SK-N-MC (cell line): ENCODE measurements at regions not wholly inside any gene's neighbourhood (a gene's known extent, or its start where the extent isn't known, plus 50 kb on each side); places are given as distances from the start of the nearest gene placed in this dataset.

ENCODE experiments used
- EZH2 ChIP-seq: fragments of 200-600 bp; sonication (generic); IDR thresholded peaks from one replicate; pipeline ENCODE4 v1.6.1; 2017; ENCODE audit warnings: antibody characterized with exemption
- POLR2AphosphoS5 ChIP-seq: IDR thresholded peaks from 2 replicates; pipeline ENCODE4 v1.6.1; 2012; ENCODE audit warnings: mild to moderate bottlenecking, low read depth, low read length, borderline replicate concordance

GRCh38 chr5:96335873-96336272 lies 97.2 kb downstream of the PCSK1 start:
- no peak for TF ChIP-seq EZH2
- TF ChIP-seq POLR2AphosphoS5, result no peak
